Inflammatory macrophage treated with lipopolysaccharide for 4 hours (primary cell): ENCODE measurements at regions not wholly inside any gene's neighbourhood (a gene's known extent, or its start where the extent isn't known, plus 50 kb on each side); places are given as distances from the start of the nearest gene placed in this dataset.
A peak's percentile ranks its signal among the peaks of the same experiment; 100 is the strongest.
"Not testable (repeated sequence)": the region's sequence is repeated elsewhere in the genome, so short reads cannot be mapped to it uniquely, and the experiment has no call there.

Source experiments
- DNase-seq: peaks from one replicate; pipeline ENCODE4 v3.0.0-alpha.2; 2020

GRCh38 chr1:238991765-238992495 is 394.4 kb upstream of the CHRM3 start:
- no peak for DNase-seq

DNA sequence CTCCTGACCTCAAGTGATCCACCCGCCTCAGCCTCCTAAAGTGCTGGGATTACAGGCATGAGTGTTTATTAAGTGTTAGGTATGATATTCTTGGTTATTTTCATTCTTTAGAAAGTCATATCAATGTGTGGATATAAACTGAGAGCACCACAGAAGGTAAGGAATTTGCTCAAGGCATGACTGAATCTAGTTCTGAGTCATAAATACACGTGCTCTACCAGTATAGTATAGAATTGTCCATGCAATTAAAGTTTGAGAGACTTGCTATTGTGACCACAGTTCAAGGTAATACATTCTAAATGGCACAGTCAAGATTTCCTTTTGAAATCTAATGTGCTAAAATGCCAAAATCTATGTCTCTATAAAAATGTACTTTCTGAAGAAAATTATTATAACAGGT is 401.1 kb upstream of the CHRM3 start:
- no peak for DNase-seq

DNA sequence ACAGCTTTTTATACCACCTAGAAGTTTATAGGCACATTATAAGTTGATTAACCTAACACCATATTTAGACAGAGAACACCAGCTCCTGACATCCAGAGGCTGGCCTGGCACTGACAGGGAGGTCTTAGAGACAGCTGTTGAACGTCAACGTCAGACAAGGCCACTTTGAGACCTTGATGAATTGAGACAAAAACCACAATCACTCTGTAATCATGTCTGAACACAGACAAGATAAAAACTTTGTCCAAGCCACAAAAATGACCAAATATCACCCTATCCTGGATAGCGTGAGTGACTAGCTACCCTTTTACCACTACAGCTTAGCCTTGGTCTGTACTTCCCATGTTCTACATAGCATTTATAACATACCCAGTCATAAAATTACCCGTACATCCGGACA is 403.6 kb upstream of the CHRM3 start:
- no peak for DNase-seq

GRCh38 chr1:238981317-238981933 is 404.9 kb upstream of the CHRM3 start:
- no peak for DNase-seq

GRCh38 chr1:238980053-238980452 is 406.3 kb upstream of the CHRM3 start:
- DNase-seq, result no peak

- no peak for DNase-seq
Observed at GRCh38 chr1:238964631-238965030, 421.7 kb upstream of the CHRM3 start.

DNA sequence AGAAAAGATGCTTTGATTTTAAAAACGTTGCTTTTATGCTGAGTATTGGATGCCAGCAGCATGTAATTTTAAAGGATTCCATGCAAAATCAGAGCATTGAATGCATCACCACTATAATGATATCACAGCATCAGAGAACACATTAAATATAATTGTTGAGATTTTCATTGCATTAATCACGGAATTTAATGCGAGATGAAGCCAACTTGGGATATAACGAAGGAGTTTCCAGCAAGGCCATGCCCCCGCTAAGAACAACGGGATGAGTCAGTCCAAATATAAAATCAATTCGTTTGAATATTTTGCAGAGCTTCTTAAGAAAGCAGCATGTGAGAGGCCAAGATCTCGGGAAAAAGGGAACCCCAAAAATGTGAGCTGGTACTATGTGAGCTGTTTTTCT is 423.4 kb upstream of the CHRM3 start:
- DNase-seq, result no peak

- no peak for DNase-seq
Observed at GRCh38 chr1:238961790-238962189, 424.6 kb upstream of the CHRM3 start.

GRCh38 chr1:238960071-238960470 is 426.3 kb upstream of the CHRM3 start:
- peak; percentile 12 for DNase-seq

- no peak for DNase-seq
Observed at GRCh38 chr1:238955934-238956333, 430.4 kb upstream of the CHRM3 start.

GRCh38 chr1:238954865-238955264 is 431.5 kb upstream of the CHRM3 start:
- no peak for DNase-seq

- no peak for DNase-seq
Observed at GRCh38 chr1:238953448-238954010, 432.8 kb upstream of the CHRM3 start.

DNA sequence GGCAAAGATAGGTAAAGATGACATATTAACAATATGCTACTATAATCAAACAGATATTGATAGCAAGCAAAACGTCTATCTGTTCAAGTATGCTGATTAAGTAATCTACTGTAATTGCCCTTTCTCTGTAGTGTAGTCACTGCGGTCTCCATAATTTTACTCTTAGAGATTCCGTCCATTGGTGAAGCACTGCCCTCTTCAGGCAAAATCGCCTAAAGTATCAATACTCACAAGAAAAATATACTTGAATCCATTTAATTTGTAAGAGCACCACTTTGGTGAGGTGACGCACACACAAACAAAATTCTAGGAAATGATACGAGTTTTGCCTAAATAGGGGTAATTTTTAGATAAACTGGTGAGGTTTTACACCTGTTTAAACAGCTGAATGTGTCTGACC is 434.6 kb upstream of the CHRM3 start:
- peak; percentile 26 for DNase-seq

GRCh38 chr1:238950784-238951183 is 435.6 kb upstream of the CHRM3 start:
- peak; percentile 55 for DNase-seq

DNA sequence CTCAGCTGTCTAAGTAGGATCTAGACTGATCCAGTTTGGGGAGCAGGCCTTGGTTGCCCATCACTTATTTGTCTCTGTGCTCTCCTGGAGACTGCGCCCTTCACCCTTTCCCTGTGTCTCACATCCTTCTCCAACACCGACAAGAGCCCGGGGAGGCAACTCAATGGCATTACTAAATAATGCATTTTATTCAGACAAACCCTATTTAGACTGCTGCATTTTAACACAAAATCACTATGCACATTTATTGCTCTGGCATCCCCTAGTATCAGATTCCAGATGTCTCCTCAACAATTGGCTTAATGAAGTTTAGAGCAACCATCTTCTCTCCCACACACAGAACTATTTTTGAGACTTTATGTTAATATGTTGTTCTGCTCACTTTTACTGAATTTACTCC is 436.4 kb upstream of the CHRM3 start:
- DNase-seq, result no peak

DNA sequence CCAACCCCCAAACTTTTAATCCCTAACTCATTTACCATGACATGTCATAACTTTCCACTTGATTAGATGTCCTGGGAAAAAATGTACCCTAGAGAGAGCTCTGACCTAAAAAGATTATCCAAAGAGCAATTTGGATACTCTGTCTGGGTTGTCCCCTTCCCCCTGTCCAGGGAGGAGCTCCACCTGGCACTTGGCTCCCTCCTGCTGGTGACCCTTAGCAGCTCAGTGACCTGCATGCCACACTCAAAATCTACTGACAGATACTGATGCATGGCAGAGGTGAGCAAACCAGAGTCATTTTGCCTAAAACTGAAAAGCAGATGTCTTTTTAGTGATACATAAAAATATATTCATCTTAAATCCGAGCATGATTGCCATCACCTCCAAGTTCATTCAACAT is 442.3 kb upstream of the CHRM3 start:
- no peak for DNase-seq

DNA sequence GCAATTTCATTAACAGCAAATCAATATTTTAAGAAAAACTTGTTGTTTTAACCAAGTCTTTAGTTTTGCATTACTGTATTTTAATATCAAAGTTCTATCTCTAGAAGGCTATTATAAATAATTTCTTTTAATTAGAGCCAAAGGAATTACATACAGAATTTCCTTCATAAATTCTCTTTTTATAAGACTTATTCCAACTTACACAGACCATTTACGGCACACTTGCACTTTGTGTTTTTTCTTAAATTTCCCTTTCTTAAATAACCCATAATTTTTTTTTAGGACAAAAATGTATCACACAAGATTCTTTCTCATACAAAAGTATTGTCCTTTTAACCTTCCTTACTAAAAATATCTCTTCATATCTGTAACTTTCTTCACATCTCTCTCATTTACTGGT is 458.5 kb upstream of the CHRM3 start:
- no peak for DNase-seq

DNA sequence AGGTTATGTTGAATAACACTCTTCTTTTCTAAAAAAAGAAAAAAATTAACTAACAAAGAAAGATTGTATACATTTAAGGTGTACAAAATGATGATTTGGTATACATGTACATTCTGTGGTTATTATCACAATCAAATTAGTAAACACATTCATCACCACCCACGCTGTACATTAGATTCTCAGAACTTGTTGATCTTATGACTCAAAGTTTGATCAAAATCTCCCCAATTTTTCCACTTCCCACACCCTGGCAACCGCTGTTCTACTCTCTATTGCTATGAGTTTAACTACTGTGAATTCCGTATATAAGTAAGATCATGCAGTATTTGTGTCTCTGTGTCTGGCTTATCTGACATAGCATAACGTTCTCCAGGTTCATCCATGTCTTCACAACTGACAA is 469.5 kb upstream of the CHRM3 start:
- DNase-seq, result no peak

DNA sequence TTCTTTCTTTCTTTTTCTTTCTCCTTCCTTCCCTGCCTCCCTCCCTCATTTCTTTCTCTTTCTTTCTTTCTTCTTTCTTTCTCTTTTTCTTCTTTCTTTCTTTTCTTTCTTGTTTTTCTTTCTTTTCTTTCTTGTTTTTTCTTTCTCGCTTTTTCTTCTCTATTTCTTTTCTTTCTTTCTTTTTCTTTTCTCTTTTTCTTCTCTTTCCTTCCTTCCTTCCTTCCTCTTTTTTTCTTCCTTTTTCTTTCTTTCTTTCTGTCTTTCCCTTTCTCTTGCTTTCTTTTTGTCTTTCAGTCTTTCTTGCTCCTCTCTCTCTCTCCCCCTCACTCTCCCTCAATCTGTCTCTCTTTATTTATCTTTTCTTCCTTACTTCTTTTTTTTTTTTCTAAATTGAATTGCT is 472.0 kb upstream of the CHRM3 start:
- no peak for DNase-seq

- no peak for DNase-seq
Observed at GRCh38 chr1:238913210-238913609, 473.2 kb upstream of the CHRM3 start.

DNA sequence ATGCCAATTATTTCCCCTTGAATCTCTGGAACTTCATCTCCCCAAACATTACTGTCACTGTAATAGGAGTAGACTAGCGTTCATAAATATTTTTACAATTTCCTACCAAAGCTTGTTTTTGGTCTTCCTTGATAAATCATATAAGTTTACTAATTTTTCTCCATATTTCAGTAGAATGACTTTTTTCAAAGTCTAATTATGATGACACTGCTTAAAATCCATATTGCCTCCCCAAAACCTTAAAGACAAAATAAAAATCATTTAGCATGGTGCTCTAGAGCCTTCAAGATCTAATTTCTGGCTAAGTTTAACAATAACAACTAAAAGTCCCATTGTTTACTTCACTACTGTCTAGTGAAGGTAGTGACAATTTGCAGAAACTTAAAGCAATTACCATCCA is 474.2 kb upstream of the CHRM3 start:
- no peak for DNase-seq

DNA sequence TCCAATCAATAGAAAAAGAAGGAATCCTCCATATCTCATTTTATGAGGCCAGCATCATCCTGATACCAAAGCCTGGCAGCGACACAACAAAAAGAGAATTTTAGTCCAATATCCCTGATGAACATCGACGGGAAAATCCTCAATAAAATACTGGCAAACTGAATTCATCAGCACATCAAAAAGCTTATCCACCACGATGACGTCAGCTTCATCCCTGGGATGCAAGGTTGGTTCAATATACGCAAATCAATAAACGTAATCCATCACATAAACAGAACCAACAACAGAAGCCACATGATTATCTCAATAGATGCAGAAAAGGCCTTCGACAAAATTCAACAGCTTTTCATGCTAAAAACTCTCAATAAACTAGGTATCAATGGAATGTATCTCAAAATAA is 483.6 kb upstream of the CHRM3 start:
- DNase-seq, result not testable (repeated sequence)

DNA sequence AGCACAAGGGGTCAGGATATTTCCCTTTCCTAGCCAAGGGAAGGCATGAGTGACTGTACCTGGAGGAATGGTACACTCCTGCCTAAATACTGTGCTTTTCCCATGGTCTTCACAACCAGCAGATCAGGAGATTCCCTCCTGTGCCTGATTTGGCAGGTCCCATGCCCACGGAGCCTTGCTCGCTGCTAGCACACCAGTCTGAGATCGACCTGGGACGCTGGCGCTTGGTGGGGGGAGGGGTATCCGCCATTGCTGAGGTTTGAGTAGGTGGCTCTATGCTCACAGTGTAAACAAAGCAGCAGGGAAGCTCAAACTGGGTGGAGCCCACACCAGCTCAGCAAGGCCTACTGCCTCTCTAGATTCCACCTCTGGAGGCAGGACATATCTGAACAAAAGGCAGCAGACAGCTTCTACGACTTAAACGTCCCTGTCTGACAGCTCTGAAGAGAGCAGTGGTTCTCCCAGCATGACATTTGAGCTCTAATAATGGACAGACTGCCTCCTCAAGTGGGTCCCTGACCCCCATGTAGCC is 486.0 kb upstream of the CHRM3 start:
- no peak for DNase-seq

GRCh38 chr1:238898856-238899255 is 487.5 kb upstream of the CHRM3 start:
- DNase-seq, result no peak
